GM18909 (cell line): ENCODE measurements at regions not wholly inside any gene's neighbourhood (a gene's known extent, or its start where the extent isn't known, plus 50 kb on each side); places are given as distances from the start of the nearest gene placed in this dataset.
"Not testable (repeated sequence)": the region's sequence is repeated elsewhere in the genome, so short reads cannot be mapped to it uniquely, and the experiment has no call there.

Experiments used
- ATAC-seq: cut with Tn5 transposase; IDR thresholded peaks from one replicate; pipeline ENCODE4 v1.9.1; 2021; ENCODE audit warnings: mild to moderate bottlenecking; ENCODE audit not compliant: unreplicated experiment, poor library complexity

GRCh38 chr9:73059247-73059646 is 92.4 kb upstream of the ANXA1 start:
- ATAC-seq: no peak

- no peak for ATAC-seq
Observed at GRCh38 chr9:73056245-73056644, 95.4 kb upstream of the ANXA1 start.

DNA sequence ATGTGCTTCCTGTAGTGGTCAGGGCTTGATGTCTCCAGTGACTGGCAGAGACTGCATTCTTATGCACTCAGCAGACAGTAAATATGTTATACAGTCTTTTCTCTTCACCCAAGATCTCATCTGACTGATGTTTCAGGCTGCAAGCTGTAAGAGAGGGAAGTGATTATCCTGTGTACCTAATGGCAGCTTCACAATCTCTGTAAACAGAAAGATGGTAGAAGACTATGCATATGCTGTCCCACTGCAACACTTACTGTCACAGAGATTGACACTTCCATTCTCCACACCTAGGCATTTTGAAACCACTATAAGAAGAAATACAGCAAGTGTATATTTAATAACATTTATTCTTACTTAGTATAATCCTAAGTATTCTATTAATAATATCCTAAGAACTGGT is 97.6 kb upstream of the ANXA1 start:
- no peak for ATAC-seq

DNA sequence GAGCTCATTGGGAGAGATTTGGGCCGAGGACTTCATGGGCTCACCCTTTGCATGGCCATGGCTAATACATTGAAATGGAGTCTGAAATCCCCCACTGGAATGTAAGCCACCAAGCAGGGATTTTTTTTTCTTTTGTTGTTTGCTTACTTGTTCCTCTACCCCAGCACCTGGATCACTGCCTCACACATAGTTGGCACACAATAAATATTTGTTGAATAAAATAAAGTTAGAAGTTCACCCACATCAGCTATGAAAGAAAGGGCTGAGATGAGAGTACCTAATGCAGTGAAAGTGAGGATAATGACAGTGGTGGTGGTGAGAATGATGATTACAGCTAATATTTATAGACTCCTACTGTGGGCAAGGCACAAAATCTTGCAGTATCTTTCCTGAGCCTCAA is 98.1 kb upstream of the ANXA1 start:
- no peak for ATAC-seq

GRCh38 chr9:73050887-73051550 is 98.2 kb upstream of the ALDH1A1 start:
- ATAC-seq: no peak

DNA sequence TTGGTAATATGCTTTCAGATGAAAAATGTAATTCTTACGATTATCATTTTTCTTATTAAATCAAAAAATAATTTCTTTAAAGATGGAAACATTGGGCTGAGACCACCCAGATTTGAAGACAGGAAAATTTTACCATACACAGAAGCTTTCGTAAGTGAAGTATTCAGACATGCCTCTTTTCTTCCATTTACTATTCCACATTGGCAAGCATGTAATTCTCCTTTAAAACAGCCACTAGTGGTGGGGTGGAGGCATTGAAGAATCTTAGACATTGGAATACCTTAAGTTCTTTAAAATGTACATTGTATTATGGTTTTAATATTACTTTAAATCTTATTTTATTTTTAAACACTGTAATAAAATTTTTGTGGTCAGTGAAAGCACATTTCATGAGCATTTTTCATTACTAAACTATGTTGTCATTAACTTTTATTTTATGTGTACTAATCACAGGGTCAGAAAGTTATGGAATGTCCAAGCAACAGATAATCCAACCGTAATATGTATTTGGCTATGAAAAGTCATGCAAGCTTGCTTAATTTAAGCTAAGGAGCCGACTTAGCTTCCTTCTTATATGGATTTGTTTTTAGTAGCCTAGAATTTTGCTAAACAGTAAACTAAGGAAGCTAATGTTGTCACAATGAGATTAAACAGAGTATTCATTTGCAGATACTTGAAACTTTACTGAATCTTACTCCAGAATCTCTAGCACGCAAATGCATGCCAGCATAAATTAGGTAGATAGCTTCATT is 97.4 kb upstream of the ALDH1A1 start:
- ATAC-seq: no peak

DNA sequence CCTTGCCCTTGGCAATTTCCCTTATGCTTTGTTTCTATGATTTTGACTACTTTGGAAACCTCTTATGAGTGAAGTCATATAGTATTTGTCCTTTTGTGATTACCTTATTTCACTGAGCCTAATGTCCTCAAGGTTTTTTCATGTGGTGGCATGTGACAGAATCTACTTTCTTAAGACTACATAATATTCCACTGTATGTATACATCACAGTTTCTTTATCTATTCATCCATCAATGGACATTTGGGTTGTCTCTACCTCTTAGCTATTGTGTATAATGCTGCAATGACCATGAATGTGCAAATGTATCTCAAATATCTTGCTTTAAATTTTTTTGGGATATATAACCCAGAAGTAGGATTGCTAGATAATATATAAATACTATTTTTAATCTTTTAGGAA is 96.4 kb upstream of the ALDH1A1 start:
- no peak for ATAC-seq

- ATAC-seq: no peak
Observed at GRCh38 chr9:73046769-73047168, 93.9 kb upstream of the ALDH1A1 start.

- not testable (repeated sequence) for ATAC-seq
Observed at GRCh38 chr9:73044776-73045175, 91.9 kb upstream of the ALDH1A1 start.

DNA sequence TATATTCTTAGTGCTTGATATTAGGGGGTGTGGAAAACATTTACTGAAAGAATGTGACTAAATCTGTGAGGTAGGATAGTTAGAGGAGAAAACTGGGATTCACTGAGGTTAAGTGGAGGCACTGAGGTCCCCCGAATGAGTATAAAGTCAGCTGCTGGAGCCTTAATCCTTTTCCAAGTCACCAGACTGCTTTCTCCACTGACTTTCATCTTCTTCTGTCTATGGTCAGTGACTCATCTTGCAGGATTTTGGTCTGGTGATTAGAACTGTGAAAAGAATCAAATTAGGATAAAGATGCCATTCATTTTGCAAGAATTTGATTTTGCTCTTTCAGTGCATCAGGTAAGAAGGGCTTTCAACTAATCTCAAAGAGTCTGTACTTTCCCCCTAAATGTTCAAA is 89.3 kb upstream of the ALDH1A1 start:
- ATAC-seq: no peak

DNA sequence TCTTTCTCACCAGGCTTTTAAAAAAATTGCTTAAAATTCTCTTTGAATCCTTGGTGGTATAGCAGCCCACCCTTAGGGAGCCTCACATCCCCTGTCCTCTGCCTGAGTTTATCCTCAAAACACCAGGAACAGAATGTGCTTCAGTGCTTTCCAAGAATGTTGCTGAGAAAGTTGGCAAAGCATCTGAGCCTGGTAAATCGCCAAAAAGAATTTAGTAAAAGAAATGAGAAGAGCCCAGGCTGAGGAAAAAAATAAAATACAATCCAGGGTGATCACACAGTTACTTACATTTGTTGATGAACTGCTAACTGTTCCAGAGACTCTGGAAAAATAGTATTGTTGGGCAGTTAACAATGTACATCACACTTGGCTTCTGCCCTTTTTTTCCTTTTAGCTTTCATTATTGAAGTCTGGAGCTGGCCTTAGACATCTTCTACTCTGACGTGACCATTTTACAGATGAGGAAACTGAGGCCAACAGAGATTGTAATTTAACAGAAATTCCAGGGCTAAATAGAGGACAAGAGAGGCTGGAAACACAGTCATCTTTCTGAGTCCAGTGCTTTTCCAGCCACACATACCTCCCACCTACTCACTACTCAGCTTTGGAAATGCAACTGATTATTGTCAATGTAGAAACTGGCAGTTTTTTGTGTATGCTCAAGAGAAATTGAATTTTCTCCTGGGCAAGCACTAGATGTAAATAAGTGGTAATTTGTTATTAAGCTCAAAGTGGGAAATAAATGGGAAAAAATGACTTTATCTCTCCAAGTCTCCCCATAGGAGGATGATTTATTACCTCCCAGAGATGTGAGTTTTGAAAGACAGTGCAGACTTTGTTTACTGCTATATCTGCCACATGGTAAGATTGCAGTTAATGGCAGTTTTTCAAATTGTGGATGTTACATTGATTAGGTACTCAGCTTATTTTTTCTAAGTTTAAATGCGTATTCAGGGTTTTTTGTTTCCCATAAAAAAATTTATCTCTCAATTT is 86.7 kb upstream of the ALDH1A1 start:
- no peak for ATAC-seq

DNA sequence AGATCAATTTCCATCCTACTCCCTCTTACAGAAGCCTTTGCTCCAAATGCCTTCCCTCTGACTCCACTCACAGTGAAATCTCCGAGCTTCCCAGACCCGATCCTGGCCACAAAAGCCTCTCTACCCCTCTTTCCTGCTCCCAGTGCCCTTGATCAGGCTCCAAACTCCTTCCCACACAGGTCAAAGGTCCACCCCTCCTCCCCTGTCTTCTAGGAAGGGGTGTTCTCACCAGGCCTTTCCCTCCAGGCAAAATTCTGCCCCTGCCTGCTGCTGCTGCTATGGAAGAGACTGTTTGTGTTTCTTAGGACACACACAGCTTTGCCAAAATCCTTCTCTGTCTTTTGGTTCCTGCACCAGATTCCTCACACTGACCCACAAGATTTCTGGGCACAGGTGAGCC is 85.8 kb upstream of the ALDH1A1 start:
- no peak for ATAC-seq

DNA sequence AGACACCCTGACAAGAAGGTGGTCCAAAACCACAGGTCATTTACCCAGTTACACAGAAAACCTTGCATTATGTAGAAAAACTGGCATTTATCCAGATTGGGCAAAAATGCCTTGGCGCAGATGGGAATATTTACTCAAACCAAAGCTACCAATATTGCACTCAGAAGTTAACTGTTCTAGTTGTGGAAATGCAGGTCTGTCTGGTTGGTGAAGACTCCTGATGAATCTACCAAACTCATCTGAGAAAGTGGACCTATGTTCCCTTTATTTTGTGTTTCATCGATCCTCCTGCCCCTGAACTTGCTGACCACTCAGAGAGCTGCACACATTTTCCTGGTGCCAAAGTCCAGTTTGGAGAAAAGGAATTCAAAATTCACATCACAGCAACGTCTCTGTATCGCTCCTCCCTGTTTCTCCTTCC is 85.2 kb upstream of the ALDH1A1 start:
- ATAC-seq: no peak

DNA sequence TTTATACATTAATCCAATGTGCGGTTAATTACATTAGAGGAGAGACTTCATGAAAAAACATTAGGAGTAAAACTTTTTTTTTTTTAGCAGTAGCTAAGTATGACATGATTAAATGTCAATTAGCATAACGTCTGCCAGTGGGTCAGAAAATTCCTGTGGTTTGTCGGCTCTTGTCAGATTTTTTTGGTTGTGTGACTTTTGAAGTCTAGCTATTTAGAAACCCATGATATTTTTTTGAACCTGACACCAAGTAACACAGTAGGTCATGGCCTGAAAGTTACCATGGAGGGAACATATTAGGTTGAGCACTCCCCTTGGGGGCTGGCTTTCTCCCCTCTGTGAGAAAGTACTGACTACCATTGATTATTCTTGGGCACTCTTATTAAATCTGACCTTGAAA is 84.8 kb upstream of the ALDH1A1 start:
- ATAC-seq: no peak

- ATAC-seq: no peak
Observed at GRCh38 chr9:73034962-73035361, 82.1 kb upstream of the ALDH1A1 start.

DNA sequence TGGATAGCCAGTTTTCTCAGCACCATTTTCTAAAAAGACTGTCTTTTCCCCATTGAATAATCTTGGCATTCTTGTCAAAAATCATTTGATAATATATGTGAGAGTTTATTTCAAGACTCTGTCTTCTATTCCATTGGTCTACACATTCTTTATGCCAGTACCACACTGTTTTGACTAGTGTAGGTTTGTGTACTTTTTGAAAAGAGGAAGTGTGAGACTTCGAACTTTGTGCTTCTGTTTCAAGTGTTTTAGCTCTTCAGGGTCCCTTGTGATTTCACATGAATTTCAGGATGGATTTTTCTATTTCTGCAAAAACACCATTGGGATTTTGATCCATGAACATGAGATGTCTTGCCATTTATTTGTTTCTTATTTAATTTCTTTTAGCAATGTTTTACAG is 78.5 kb upstream of the ALDH1A1 start:
- ATAC-seq: no peak

GRCh38 chr9:73030370-73031030 is 77.6 kb upstream of the ALDH1A1 start:
- ATAC-seq: no peak

DNA sequence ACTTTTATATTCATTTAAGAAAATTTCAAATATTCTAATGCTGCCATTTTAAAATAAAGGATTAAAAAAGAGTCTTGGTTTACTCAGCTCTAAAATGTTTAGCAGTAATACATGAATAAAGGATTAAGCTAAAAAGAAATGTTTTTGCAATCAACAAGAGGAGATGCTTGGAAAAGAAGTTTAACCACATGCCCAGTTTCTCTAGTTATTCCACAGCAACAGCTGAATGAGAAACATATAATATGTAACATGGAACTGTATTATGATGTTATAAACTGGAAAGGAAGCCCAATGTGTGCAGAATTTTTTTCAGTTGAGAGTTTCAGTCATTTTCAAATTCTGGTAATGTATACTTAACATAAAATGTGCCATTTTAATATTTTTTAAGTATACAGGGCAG is 76.5 kb upstream of the ALDH1A1 start:
- ATAC-seq: no peak

GRCh38 chr9:73026375-73026774 is 73.5 kb upstream of the ALDH1A1 start:
- ATAC-seq: no peak

DNA sequence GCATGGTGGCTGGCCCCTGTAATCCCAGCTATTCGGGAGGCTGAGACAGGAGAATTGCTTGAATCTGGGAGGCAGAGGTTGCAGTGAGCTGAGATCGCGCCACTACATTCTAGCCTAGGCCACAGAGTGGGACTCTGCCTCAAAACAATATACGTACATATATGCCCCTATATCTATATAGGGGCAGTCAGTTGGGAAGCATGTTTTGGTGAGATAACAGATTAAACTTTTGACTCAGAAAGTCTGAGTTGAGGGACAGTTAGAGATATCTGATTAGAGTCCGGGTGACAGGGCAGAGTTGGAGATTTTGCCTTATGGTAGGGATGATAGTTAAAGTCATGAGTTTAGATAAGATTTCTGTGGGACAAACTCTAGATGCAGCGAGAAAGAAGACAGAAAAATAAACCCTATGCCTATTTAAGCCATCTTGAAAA is 71.8 kb upstream of the ALDH1A1 start:
- ATAC-seq: no peak
